ENCODE measurements at regions not wholly inside any gene's neighbourhood (a gene's known extent, or its start where the extent isn't known, plus 50 kb on each side); places are given as distances from the start of the nearest gene placed in this dataset.

DNA sequence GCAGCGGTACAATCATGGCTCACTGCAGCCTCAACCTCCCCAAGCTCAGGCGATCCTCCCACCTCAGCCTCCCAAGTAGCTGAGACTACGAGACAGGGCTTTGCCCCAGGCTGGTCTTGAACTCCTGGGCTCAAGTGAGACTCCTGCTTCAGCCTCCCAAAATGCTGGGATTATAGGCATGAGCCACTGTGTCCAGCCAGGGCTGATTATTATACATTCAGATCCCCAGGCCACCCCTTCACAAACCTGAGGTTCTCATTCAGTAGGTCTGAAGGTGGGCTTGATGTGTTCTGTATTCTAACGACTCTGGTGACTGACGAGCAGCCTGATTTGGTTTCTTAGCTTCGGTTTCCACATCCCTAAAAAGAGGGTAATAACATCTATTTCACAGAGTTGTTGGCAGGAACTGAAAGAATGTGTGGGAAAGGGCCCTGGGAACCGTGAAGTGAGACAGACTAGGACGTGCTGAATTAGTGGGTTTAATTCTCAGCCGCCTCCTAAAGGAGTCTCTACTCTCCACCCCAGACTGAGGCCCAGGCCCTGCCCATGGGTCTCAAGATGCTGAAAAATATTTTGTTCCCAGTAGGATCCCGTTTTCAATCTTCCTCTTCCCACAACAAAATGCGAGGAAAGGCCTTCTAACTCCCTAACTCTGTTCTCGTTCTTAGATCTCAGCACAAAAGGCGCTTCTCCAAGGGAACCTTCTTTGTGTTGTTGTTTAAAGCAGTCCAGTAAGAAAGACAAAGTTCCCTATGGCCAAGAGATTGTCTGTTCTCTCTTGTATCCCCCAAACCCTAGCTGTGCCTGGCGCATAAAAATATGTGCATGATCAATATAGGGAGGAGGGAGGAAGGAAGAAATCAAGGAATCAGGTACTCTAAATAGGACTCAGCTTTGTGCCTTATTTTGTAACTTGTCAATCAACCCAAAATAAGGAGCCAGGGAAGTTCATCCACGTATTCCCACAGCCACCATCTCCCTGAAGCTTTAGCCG is 210.0 kb upstream of the TOPAZ1 start:
- no peak for TF ChIP-seq CTCF (IDR thresholded peaks at IDR 0.05; ENCODE audit: low read length)
- no peak for TF ChIP-seq EZH2 (IDR thresholded peaks at IDR 0.05; ENCODE audit: borderline replicate concordance, low read length)
